GM19324 (cell line): ENCODE measurements at regions not wholly inside any gene's neighbourhood (a gene's known extent, or its start where the extent isn't known, plus 50 kb on each side); places are given as distances from the start of the nearest gene placed in this dataset.
"Not testable (repeated sequence)": the region's sequence is repeated elsewhere in the genome, so short reads cannot be mapped to it uniquely, and the experiment has no call there.

ENCODE experiments used
- ATAC-seq: cut with Tn5 transposase; IDR thresholded peaks from one replicate; pipeline ENCODE4 v1.9.1; 2021; ENCODE audit warnings: mild to moderate bottlenecking, moderate library complexity; ENCODE audit not compliant: unreplicated experiment, low FRiP score

DNA sequence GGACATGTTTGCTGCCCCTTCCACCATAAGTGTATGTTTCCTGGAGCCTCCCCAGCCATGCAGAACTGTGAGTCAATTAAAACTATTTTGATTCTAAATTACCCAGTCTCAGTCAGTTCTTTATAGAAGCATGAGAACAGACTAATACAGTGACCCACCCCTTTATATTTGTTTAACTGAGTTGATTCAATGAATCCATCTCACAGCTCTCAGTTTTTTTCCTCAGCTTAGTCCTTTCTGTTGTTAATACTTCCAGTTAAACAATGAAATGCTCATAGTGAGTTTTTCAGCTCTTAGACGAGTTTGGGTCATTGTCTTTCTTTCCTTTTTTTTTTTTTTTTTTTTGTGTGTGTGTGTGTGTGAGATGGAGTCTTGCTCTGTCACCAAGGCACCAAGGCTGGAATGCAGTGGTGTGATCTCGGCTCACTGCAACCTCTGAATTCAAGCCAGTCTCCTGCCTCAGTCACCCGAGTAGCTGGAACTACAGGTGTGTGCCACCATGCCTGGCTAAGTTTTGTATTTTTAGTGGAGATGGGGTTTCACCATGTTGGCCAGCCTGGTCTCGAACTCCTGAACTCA lies 627.4 kb downstream of the SPATA31A7 start:
- ATAC-seq: not testable (repeated sequence)

DNA sequence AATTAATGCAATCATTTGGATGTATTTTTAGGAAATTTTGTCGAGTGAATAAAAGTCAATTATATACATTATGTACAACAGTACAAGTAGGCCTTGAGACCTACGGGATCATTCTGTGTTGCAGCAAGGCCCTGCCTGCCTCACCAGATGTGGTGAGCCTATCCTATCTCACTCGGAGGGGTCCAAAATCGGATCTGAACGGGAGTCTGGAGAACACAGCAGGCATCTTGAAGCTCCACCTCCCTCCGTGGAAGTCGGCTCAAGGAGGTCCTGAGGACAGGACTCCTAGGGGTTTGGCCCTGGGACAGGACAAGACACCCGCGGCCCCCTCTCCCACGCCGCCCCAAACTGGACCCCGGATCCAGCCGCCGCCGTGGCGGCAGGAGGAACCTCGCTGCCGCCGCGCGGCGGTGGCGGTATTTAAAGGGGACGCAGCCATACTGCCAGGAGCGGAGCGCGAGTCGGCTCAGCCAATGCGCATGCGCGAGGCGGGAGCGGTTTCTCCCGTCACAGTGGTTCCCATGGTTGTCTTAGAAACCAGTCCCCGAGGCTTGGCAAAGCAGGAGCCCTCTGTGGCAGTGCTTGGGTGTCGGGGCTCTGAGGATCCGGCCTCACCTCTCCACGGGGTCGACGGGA lies 663.9 kb downstream of the SPATA31A7 start:
- peak; percentile 76 for ATAC-seq

DNA sequence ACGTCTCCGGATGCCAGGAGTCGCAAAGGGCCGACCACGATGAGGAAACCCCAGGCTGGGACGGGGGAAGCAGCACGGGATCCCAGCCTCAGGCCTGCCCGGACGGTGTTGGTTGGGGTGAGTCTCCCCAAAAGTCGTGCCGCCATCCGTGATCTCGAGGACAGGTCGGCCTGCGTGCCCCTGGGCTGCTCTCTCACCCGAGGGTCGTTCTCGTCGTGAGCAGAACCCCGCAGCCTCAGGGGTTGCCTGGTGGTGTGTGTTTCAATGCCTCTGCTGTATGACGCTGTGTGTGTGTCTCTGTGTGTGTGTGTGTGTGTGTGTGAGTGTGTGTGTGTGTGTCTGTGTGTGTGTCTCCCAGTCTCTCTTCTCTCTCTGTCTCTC lies 664.4 kb downstream of the SPATA31A7 start:
- not testable (repeated sequence) for ATAC-seq

DNA sequence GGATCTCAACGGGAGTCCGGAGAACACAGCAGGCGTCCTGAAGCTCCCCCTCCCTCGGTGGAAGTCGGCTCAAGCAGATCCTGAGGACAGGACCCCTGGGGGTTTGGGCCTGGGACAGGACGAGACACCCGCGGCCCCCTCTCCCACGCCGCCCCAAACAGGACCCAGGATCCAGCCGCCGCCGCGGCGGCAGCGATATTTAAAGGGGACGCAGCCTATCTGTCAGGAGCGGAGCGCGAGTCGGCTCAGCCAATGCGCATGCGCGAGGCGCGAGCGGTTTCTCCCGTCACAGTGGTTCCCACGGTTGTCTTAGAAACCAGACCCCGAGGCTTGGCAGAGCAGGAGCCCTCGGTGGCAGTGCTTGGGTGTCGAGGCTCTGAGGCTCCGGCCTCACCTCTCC lies 666.4 kb downstream of the SPATA31A7 start:
- peak; percentile 82 for ATAC-seq

DNA sequence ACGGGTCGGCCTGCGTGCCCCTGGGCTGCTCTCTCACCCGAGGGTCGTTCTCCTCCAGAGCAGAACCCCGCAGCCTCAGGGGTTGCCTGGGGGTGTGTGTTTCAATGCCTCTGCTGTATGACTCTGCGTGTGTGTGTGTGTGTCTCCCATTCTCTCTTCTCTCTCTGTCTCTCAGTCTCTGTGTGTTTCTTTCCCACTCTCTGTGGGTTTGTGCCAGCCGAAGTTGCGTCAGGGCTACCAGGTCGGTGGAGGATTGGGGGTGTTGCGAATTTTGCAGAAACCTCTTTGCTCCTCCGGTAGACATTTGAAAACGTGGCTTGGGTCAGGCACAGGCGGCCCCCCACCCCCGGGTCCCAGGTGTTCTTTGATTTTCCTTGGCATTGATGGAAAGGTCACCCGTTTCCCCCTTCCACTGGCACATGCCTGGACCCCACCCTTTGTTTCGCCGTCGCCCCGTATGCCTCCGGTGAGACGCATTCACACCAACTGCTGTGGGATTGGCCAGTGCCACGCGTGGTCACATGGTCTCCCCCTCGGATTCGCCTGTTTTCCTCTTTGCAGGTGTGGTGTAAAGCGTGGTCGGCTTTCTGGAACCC lies 667.1 kb downstream of the SPATA31A7 start:
- not testable (repeated sequence) for ATAC-seq

DNA sequence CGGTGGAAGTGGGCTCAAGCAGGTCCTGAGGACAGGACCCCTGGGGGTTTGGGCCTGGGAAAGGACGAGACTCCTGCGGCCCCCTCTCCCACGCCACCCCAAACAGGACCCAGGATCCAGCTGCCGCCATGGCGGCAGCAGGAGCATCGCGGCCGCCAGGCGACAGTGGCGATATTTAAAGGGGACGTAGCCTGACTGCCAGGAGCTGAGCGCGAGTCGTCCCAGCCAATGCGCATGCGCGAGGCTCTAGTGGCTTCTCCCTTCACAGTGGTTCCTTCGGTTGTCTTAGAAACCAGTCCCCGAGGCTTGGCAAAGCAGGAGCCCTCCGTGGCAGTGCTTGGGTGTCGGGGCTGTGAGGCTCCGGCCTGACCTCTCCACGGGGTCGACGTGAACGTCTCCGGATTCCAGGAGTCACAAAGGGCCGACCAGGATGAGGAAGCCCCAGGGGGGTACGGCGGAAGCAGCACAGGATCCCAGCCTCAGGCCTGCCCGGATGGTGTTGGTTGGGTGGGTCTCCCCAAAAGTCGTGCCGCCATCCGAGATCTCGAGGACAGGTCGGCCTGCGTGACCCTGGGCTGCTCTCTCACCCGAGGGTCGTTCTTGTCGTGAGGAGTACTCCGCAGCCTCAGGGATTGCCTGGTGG lies 668.0 kb downstream of the SPATA31A7 start:
- ATAC-seq: peak; percentile 83

DNA sequence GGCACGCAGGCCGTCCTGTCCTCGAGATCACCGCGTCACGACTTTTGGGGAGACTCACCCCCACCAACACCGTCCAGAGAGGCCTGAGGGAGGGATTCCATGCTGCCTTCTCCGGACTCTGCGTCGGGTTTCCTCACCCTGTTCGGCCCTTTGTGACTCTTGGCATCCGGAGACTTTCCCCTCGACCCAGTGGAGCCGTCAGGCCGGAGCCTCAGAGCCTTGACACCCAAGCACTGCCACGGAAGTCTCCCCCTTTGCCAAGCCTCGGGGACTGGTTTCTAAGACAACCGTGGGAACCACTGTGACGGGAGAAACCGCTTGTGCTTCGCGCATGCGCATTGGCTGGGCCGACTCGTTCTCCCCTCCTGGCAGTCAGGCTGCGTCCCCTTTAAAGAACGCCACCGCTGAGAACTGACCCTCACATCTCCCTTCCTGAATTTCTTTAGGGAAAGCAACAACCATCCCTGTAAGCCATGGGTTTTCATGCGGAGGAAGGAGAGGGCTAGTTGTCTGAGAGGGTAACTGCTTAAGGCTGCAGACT lies 672.7 kb downstream of the SPATA31A7 start:
- ATAC-seq: not testable (repeated sequence)

DNA sequence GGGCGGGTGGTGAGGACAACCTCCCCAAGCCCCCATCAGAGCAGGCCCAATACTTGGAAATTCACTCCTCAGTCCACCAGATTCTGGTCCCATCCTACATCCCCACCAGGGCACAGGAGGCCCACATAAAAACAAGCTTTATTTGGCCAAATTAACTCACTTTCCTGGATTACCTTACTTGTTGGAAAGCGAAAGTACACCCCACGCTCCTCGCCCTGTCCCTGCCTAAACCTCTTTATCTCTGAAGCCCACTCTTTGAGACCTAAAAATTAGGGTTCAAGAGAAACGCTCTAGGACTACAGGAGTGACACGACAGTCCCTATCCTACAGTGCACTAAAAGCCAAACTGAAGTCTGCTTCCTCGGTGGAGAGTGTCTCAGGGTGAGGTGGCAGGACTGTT lies 674.6 kb downstream of the SPATA31A7 start:
- not testable (repeated sequence) for ATAC-seq

DNA sequence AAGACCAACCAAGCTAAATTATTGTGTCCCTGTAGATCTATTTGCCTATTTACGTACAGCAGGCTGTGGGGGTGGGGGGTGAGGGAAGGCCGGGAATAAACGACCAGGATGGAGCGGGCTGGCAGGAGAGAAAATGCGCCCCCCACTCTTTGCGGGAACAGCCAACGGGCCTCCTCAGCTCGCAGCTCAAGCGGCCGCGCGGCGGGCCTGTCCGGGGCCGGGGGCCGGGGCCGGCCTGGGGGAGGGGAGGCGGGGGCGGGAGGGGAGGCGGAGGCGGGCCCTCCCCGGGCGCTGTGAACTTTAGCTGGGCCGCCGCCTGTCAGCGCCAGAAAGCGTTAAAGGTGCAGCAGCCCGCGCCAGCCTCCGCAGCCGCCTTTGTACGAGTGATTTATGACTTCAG lies 679.1 kb downstream of the SPATA31A7 start:
- ATAC-seq: not testable (repeated sequence)

DNA sequence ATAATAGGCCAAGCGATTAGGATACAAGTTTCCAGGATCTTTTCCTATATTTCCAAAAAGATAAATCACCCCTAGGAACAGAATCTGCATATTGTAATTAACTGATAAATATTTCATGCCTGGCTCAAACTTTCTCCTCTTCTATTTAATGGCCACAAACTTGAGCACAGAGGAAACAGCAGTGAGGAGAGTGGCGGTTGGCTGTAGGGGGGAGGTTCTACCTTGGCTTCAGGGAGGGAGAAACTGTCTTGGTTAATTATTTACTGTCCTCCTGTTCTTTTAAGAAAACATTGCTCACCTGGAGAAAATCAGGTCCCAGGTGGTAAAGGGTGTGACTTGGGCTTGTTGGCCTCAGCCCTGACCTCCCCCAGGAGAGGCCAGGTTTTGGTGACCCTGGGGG lies 682.5 kb downstream of the SPATA31A7 start:
- not testable (repeated sequence) for ATAC-seq
